ENCODE measurements at regions not wholly inside any gene's neighbourhood (a gene's known extent, or its start where the extent isn't known, plus 50 kb on each side); places are given as distances from the start of the nearest gene placed in this dataset.

DNA sequence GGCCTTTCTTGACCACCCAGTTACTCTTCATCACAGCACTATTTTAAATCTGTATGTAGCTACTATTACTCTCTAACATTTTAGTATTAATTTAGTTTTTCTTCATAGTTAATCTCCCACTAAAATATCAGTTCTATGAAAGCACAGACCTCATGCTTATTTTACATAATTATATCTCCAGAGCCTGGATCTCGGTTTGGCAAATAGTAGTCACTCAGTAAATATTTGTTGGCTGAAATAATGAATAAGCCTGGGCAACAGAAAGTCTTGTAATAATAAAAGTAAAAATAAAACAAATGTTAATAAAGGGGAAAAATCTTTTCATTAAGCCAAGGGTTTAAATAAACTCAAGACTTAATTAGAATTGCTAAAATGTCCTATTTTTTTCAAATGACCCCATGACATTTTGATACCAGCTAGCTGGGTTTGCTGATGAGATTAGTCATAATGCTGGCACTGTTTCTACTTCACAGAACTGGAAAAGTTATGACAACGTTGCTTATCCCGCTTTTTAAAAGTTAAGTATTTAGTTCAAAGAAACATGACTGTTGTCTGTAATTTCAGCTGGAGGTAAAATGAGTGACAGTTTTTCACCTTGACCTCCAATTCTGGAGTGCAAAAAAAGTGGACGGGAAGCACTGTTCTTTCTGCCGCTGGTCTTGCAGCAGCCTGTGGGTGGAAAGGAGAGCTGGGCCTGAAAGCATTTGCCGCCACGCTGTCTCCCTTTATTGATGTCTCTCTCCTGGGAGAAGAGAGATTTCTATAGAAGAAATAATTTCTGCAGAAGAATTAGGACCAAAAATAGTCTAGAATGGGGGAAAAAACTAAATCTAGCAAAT lies 85.2 kb upstream of the SPATA13 start:
- no peak overlapping the region for H3K4me2 ChIP-seq (ENCODE audit: low read length)
- H3K27me3 ChIP-seq (ENCODE audit: control insufficient read depth, low read length): peaks cover 3% of the 10 kb centered on the region; the same call in 1 of the 2 replicates
- H3K9me2 ChIP-seq (replicated peaks; ENCODE audit: control insufficient read depth, low read length): no peaks in the 10 kb centered on the region
- H3K9me3 ChIP-seq (ENCODE audit: control insufficient read depth, insufficient read depth, low read length): no peaks in the 10 kb centered on the region
- H4K20me1 ChIP-seq (ENCODE audit: control insufficient read depth, insufficient read depth, low read depth, low read length): no peaks in the 10 kb centered on the region
- no peaks in the 10 kb centered on the region for H3K79me2 ChIP-seq (ENCODE audit: control insufficient read depth, low read length)
- H3K4me1 ChIP-seq (ENCODE audit: control insufficient read depth, low read length): 0 out of 2 replicates have a peak, but pooled peaks cover 5% of the 10 kb centered on the region
- no peak overlapping the region for H3K27ac ChIP-seq (ENCODE audit: low read depth, low read length)
- no peaks in the 10 kb centered on the region for H3K36me3 ChIP-seq (ENCODE audit: control insufficient read depth, low read length)
- H3F3A ChIP-seq (ENCODE audit: control insufficient read depth, insufficient read depth): no peaks in the 10 kb centered on the region
- no peak overlapping the region for H3K4me3 ChIP-seq (ENCODE audit: low read length)
- TF ChIP-seq, protein P1, sequence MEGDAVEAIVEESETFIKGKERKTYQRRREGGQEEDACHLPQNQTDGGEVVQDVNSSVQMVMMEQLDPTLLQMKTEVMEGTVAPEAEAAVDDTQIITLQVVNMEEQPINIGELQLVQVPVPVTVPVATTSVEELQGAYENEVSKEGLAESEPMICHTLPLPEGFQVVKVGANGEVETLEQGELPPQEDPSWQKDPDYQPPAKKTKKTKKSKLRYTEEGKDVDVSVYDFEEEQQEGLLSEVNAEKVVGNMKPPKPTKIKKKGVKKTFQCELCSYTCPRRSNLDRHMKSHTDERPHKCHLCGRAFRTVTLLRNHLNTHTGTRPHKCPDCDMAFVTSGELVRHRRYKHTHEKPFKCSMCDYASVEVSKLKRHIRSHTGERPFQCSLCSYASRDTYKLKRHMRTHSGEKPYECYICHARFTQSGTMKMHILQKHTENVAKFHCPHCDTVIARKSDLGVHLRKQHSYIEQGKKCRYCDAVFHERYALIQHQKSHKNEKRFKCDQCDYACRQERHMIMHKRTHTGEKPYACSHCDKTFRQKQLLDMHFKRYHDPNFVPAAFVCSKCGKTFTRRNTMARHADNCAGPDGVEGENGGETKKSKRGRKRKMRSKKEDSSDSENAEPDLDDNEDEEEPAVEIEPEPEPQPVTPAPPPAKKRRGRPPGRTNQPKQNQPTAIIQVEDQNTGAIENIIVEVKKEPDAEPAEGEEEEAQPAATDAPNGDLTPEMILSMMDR (IDR thresholded peaks at IDR 0.05; ENCODE audit: low read depth, low read length, poor library complexity, severe bottlenecking): no peak
- TF ChIP-seq EZH2phosphoT487 (IDR thresholded peaks at IDR 0.05; ENCODE audit: borderline replicate concordance, low read length): no peak

DNA sequence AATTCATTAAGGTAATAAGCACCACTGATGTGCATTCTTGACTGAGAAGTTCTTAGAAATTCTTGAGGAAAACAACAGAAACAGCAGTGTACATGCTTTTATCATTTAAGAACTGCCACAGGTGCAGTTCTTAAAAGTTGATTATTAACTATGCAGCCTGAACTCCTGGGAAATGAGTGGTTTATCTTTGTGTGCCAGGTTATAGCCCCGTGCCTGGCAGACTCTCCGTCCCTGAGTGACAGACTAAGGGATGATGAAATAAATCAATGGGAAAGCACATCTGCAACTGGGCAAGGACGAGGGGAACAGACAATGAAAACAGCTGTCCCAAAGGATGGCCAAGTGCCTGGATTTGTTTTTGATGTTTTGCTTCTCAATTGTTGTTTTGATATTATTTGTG lies 84.4 kb upstream of the SPATA13 start:
- Histone ChIP-seq H4K20me1 (ENCODE audit: control insufficient read depth, insufficient read depth, low read depth, low read length) (no peaks in the 10 kb centered on the region), H3K36me3 (ENCODE audit: control insufficient read depth, low read length) (no peaks in the 10 kb centered on the region), H3F3A (ENCODE audit: control insufficient read depth, insufficient read depth) (no peaks in the 10 kb centered on the region), H3K79me2 (ENCODE audit: control insufficient read depth, low read length) (no peaks in the 10 kb centered on the region), H3K4me3 (ENCODE audit: low read length) (no peak overlapping the region), H3K9me3 (ENCODE audit: control insufficient read depth, insufficient read depth, low read length) (no peaks in the 10 kb centered on the region), H3K4me2 (ENCODE audit: low read length) (no peak overlapping the region), H3K9me2 (replicated peaks; ENCODE audit: control insufficient read depth, low read length) (no peaks in the 10 kb centered on the region), H3K27ac (ENCODE audit: low read depth, low read length) (no peak overlapping the region), H3K4me1 (ENCODE audit: control insufficient read depth, low read length) (0 out of 2 replicates have a peak, but pooled peaks cover 5% of the 10 kb centered on the region), H3K27me3 (ENCODE audit: control insufficient read depth, low read length) (peaks cover 3% of the 10 kb centered on the region; the same call in 1 of the 2 replicates)
- TF ChIP-seq EZH2phosphoT487 (IDR thresholded peaks at IDR 0.05; ENCODE audit: borderline replicate concordance, low read length): no peak
- TF ChIP-seq, protein P1 (IDR thresholded peaks at IDR 0.05; ENCODE audit: low read depth, low read length, poor library complexity, severe bottlenecking): no peak

DNA sequence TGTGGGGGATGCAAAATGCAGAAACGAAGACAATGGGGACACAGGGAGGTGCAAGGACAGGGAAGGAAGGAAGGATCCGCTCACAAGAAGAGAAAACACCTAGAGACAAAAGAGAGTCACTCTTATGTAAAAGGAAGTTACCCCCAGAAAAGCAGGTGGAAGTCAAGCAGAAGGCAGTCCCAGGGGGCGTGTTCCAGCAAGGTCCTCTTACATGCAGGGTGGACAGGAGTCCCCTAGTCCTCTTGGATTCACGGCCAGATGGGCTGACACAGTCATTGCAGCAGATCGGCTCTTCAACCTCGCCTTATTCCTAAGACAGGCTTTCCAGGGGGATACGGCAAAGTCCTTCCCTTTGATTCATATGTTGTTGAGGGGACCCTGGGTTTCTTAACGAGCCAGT lies 83.9 kb upstream of the SPATA13 start:
- Histone ChIP-seq H3F3A (ENCODE audit: control insufficient read depth, insufficient read depth) (no peaks in the 10 kb centered on the region), H3K4me2 (ENCODE audit: low read length) (no peak overlapping the region), H4K20me1 (ENCODE audit: control insufficient read depth, insufficient read depth, low read depth, low read length) (no peaks in the 10 kb centered on the region), H3K9me2 (replicated peaks; ENCODE audit: control insufficient read depth, low read length) (no peaks in the 10 kb centered on the region), H3K27me3 (ENCODE audit: control insufficient read depth, low read length) (no peaks in the 10 kb centered on the region), H3K9me3 (ENCODE audit: control insufficient read depth, insufficient read depth, low read length) (no peaks in the 10 kb centered on the region), H3K79me2 (ENCODE audit: control insufficient read depth, low read length) (no peaks in the 10 kb centered on the region), H3K36me3 (ENCODE audit: control insufficient read depth, low read length) (no peaks in the 10 kb centered on the region), H3K4me1 (ENCODE audit: control insufficient read depth, low read length) (0 out of 2 replicates have a peak, but pooled peaks cover 5% of the 10 kb centered on the region), H3K27ac (ENCODE audit: low read depth, low read length) (no peak overlapping the region), H3K4me3 (ENCODE audit: low read length) (no peak overlapping the region)
- TF ChIP-seq EZH2phosphoT487 (IDR thresholded peaks at IDR 0.05; ENCODE audit: borderline replicate concordance, low read length): no peak

DNA sequence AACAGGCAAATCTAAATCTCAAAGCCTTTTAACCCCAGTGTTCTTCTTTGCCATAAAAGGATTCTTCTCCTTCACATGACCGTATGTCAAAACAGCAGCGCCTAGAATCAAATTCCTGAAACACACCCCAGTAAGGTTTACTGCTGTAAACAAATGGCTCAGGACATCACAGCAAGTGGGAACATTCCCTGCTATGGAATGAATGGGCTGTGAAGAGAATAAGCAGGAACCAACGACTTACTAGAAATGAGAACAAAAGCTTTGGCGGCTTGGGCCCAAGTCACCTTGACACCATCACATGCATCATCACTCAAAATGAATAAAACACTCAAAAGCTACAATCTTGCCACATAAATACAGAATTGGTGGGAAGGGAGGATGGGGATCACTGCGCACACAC lies 80.4 kb upstream of the SPATA13 start:
- TF ChIP-seq, protein P1 (IDR thresholded peaks at IDR 0.05; ENCODE audit: low read depth, low read length, poor library complexity, severe bottlenecking): no peak
- no peak for TF ChIP-seq EZH2phosphoT487 (IDR thresholded peaks at IDR 0.05; ENCODE audit: borderline replicate concordance, low read length)
- no peaks in the 10 kb centered on the region for H3K4me1 ChIP-seq (ENCODE audit: control insufficient read depth, low read length)

More for the DNA sequence above, 80.4 kb upstream of the SPATA13 start:
- Histone ChIP-seq H3K9me3 (ENCODE audit: control insufficient read depth, insufficient read depth, low read length) (no peaks in the 10 kb centered on the region), H3K4me3 (ENCODE audit: low read length) (no peak overlapping the region), H3K9me2 (replicated peaks; ENCODE audit: control insufficient read depth, low read length) (no peaks in the 10 kb centered on the region), H3K79me2 (ENCODE audit: control insufficient read depth, low read length) (no peaks in the 10 kb centered on the region), H3K27ac (ENCODE audit: low read depth, low read length) (no peak overlapping the region), H3K4me2 (ENCODE audit: low read length) (no peak overlapping the region), H3F3A (ENCODE audit: control insufficient read depth, insufficient read depth) (no peaks in the 10 kb centered on the region), H4K20me1 (ENCODE audit: control insufficient read depth, insufficient read depth, low read depth, low read length) (no peaks in the 10 kb centered on the region), H3K27me3 (ENCODE audit: control insufficient read depth, low read length) (no peaks in the 10 kb centered on the region), H3K36me3 (ENCODE audit: control insufficient read depth, low read length) (no peaks in the 10 kb centered on the region)
